ENCODE measurements at regions not wholly inside any gene's neighbourhood (a gene's known extent, or its start where the extent isn't known, plus 50 kb on each side); places are given as distances from the start of the nearest gene placed in this dataset.
"Not testable (repeated sequence)": the region's sequence is repeated elsewhere in the genome, so short reads cannot be mapped to it uniquely, and the experiment has no call there.

GRCh38 chr1:99503276-99503747, 142.6 kb upstream of the PALMD start:
- Mint-ChIP-seq H3K4me3 (no peak overlapping the region), H3K27ac (no peak overlapping the region), H3K4me1 (no peaks in the 10 kb centered on the region), H3K27me3 (no peaks in the 10 kb centered on the region), H3K9me3 (no peaks in the 10 kb centered on the region), H3K36me3 (no peaks in the 10 kb centered on the region)
- DNase-seq: no peak

DNA sequence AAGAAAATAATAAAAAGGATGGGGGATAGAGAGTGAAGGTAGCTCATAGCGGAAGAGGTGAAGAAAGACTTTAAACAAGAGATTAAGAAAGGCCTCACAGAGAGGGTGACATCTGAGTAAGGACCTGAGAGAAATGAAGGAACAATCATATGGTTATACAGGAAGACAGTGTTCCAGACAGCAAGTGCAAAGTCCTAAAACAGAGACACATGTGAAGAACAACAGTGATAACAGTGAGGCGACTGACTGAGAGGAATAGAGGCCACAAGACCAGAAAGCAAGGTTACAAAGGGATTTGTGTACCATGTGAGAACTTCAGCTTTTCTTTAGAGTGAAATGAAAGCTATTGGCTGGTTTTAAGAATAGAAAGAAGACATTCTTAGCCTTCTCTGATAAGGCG, 141.6 kb upstream of the PALMD start:
- Mint-ChIP-seq H3K4me3 (no peak overlapping the region), H3K9me3 (peaks cover 2% of the 10 kb centered on the region), H3K27me3 (no peaks in the 10 kb centered on the region), H3K4me1 (no peaks in the 10 kb centered on the region), H3K36me3 (no peaks in the 10 kb centered on the region), H3K27ac (no peak overlapping the region)
- no peak for DNase-seq

DNA sequence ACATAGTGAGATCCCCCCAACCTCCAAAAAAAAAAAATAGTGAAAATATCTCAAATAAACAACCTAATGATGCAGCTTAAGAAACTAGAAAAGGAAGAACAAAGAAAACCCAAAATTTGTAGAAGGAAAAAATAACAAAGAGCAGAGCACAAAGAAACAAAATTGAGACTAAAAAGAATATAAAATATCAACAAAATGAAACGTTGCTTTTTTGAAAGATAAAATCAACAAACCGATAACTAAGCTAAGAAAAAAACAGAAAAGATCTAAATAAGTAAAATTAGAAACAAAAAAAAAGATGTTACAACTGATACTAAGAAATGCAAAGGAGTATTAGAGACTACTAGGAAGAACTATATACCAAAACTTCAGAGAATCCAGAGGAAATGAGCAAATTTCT, 139.3 kb upstream of the PALMD start:
- Mint-ChIP-seq H3K36me3 (no peaks in the 10 kb centered on the region), H3K4me1 (no peaks in the 10 kb centered on the region), H3K27me3 (no peaks in the 10 kb centered on the region), H3K27ac (no peak overlapping the region), H3K9me3 (peaks cover 2% of the 10 kb centered on the region), H3K4me3 (no peak overlapping the region)
- no peak for DNase-seq

- not testable (repeated sequence) for H3K9me3 Mint-ChIP-seq, H3K36me3 Mint-ChIP-seq, DNase-seq, H3K4me3 Mint-ChIP-seq, H3K27ac Mint-ChIP-seq, H3K4me1 Mint-ChIP-seq, H3K27me3 Mint-ChIP-seq
These were observed 138.5 kb upstream of the PALMD start for GRCh38 chr1:99507446-99507845.

- no peaks in the 10 kb centered on the region for H3K27me3 Mint-ChIP-seq
- peaks cover 2% of the 10 kb centered on the region for H3K9me3 Mint-ChIP-seq
- no peak overlapping the region for H3K4me3 Mint-ChIP-seq
- no peak overlapping the region for H3K27ac Mint-ChIP-seq
- no peaks in the 10 kb centered on the region for H3K36me3 Mint-ChIP-seq
- no peaks in the 10 kb centered on the region for H3K4me1 Mint-ChIP-seq
- no peak for DNase-seq
These were observed 137.8 kb upstream of the PALMD start for GRCh38 chr1:99507906-99508732.

DNA sequence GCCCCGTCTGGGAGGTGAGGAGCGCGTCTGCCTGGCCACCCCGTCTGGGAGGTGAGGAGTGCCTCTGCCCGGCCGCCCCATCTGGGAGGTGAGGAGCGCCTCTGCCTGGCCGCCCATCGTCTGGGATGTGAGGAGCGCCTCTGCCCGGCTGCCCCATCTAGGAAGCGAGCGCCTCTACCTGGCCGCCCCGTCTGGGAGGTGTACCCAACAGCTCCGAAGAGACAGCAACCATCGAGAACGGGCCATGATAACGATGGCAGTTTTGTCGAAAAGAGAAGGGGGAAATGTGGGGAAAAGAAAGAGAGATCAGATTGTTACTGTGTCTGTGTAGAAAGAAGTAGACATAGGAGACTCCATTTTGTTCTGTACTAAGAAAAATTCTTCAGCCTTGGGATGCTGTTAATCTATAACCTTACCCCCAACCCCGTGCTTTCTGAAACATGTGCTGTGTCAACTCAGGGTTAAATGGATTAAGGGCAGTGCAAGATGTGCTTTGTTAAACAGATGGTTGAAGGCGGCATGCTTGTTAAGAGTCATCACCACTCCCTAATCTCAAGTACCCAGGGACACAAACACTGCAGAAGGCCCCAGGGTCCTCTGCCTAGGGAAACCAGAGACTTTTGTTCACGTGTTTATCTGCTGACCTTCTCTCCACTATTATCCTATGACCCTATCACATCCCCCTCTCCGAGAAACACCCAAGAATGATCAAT, 137.0 kb upstream of the PALMD start:
- H3K36me3 Mint-ChIP-seq, H3K27ac Mint-ChIP-seq, DNase-seq, H3K4me1 Mint-ChIP-seq, H3K9me3 Mint-ChIP-seq, H3K4me3 Mint-ChIP-seq, H3K27me3 Mint-ChIP-seq: not testable (repeated sequence)

DNA sequence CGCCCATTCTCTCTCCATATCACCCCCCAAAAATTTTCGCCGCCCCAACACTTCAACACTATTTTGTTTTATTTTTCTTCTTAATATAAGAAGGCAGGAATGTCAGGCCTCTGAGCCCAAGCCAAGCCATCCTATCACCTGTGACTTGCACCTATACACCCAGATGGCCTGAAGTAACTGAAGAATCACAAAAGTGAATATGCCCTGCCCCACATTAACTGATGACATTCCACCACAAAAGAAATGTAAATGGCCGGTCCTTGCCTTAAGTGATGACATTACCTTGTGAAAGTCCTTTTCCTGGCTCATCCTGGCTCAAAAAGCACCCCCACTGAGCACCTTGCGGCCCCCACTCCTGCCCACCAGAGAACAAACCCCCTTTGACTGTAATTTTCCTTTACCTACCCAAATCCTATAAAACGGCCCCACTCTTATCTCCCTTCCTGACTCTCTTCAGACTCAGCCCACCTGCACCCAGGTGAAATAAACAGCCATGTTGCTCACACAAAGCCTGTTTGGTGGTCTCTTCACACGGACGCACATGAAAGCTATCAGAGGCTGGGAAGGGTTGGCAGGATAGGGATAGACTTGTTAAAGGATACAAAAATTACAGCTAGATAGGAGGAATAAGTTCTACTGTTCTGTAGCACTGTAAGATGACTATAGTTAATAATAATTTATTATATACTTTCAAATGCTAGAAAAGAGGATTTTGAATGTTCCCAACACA, 130.9 kb upstream of the PALMD start:
- not testable (repeated sequence) for H3K36me3 Mint-ChIP-seq, H3K4me3 Mint-ChIP-seq, H3K9me3 Mint-ChIP-seq, H3K27me3 Mint-ChIP-seq, H3K4me1 Mint-ChIP-seq, H3K27ac Mint-ChIP-seq, DNase-seq

- Mint-ChIP-seq H3K27ac (no peak overlapping the region), H3K4me1 (no peaks in the 10 kb centered on the region), H3K27me3 (no peaks in the 10 kb centered on the region), H3K36me3 (no peaks in the 10 kb centered on the region), H3K9me3 (no peaks in the 10 kb centered on the region), H3K4me3 (no peak overlapping the region)
- DNase-seq: no peak
These were observed 129.8 kb upstream of the PALMD start for GRCh38 chr1:99516141-99516540.

- Mint-ChIP-seq H3K27me3 (no peaks in the 10 kb centered on the region), H3K9me3 (no peaks in the 10 kb centered on the region), H3K4me1 (no peaks in the 10 kb centered on the region), H3K36me3 (no peaks in the 10 kb centered on the region), H3K27ac (no peak overlapping the region), H3K4me3 (no peak overlapping the region)
- no peak for DNase-seq
These were observed 125.8 kb upstream of the PALMD start for GRCh38 chr1:99520121-99520520.

- Mint-ChIP-seq H3K36me3 (no peaks in the 10 kb centered on the region), H3K27me3 (no peaks in the 10 kb centered on the region), H3K9me3 (no peaks in the 10 kb centered on the region), H3K4me1 (no peaks in the 10 kb centered on the region), H3K27ac (no peak overlapping the region), H3K4me3 (no peak overlapping the region)
- DNase-seq: no peak
These were observed 120.6 kb upstream of the PALMD start for GRCh38 chr1:99525331-99525730.

DNA sequence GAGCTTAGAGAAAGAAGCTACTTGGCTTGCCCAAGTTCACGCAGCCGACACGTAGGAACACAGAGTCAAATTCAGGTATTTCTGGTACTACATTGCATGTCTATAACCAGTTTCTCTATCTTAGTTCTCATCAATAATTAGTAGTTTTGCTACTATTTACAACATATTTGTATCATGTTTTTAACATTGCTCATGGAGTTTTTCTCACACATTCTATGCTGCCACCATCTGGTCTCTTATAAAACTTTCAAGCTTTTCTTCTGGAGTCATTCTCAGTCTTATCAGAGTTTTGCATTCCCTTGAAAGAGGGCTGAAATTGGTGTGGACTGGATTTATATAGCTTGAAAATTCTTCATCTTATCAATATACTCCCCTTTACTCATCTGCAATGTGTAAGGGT, 118.8 kb upstream of the PALMD start:
- H3K27ac Mint-ChIP-seq: no peak overlapping the region
- H3K27me3 Mint-ChIP-seq: no peaks in the 10 kb centered on the region
- DNase-seq: no peak
- no peaks in the 10 kb centered on the region for H3K9me3 Mint-ChIP-seq
- H3K4me1 Mint-ChIP-seq: no peaks in the 10 kb centered on the region
- no peaks in the 10 kb centered on the region for H3K36me3 Mint-ChIP-seq
- H3K4me3 Mint-ChIP-seq: no peak overlapping the region

GRCh38 chr1:99527545-99527944, 118.4 kb upstream of the PALMD start:
- Mint-ChIP-seq H3K27me3 (no peaks in the 10 kb centered on the region), H3K4me3 (no peak overlapping the region), H3K36me3 (no peaks in the 10 kb centered on the region), H3K4me1 (no peaks in the 10 kb centered on the region), H3K27ac (no peak overlapping the region), H3K9me3 (no peaks in the 10 kb centered on the region)
- no peak for DNase-seq

DNA sequence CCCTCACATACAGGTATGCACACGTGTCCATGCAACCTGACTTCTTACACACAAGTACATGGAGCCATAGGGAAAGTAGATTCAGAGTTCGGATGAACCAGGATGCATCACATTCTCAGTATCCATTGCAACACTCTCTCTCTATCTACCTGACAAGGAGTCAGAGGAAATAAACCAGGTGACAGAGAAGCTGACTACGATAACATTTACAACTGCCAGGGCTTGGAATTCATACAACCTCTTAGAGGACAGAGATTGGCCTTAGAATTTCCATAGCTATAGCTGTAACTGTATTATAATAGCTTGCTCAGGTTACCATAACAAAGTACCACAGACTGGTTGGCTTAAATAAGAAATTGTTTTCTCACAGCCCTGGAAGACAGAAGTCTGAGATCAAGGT, 116.9 kb upstream of the PALMD start:
- H3K4me3 Mint-ChIP-seq: no peak overlapping the region
- H3K27ac Mint-ChIP-seq: no peak overlapping the region
- H3K9me3 Mint-ChIP-seq: no peaks in the 10 kb centered on the region
- H3K27me3 Mint-ChIP-seq: no peaks in the 10 kb centered on the region
- no peak for DNase-seq
- H3K4me1 Mint-ChIP-seq: no peaks in the 10 kb centered on the region
- no peaks in the 10 kb centered on the region for H3K36me3 Mint-ChIP-seq

DNA sequence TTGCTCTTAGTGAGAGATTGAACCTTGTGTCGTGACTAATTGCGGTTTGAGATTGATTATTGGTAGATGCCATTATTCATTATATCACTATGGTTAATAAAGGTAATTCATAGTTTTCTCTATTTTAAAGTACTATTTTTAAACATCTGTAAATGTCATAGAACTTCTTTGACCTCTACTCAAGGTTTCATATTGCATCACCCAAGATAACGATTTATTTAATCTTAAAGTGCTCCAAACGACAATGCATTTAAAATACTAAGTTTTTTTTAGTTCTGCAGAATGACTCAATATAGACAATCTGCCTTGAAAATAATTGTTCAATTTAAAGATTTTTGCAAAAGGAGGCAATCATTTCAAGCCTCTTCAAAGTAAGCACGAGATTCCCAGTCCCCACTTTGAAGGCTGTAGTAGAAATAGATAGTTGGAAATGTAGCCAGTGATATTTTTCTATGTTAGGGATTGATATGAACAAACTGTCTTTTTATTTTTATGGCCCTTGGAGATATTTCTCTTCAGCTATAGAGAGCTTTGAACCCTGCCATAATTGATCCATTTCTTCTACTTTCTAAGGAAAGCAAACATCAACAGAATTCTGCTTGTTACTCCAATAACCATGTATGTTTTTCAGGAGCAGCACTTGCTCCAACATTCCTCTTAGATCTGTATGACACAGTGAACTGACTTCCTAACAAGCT, 114.2 kb upstream of the PALMD start:
- Mint-ChIP-seq H3K4me1 (no peaks in the 10 kb centered on the region), H3K27ac (no peak overlapping the region), H3K27me3 (peaks cover 3% of the 10 kb centered on the region)

GRCh38 chr1:99532276-99532580, 113.7 kb upstream of the PALMD start:
- Mint-ChIP-seq H3K27ac (no peak overlapping the region), H3K36me3 (no peaks in the 10 kb centered on the region), H3K9me3 (no peaks in the 10 kb centered on the region), H3K4me1 (no peaks in the 10 kb centered on the region), H3K4me3 (no peak overlapping the region), H3K27me3 (peaks cover 3% of the 10 kb centered on the region)
- no peak for DNase-seq

More for the DNA sequence above, 114.2 kb upstream of the PALMD start:
- no peak for DNase-seq
- Mint-ChIP-seq H3K36me3 (no peaks in the 10 kb centered on the region), H3K9me3 (no peaks in the 10 kb centered on the region), H3K4me3 (no peak overlapping the region)

All from activated naive CD8-positive, alpha-beta T cell treated with anti-CD3 and anti-CD28 coated beads for 36 hours (primary cell).